Immature natural killer cell (primary cell): ENCODE measurements at regions not wholly inside any gene's neighbourhood (a gene's known extent, or its start where the extent isn't known, plus 50 kb on each side); places are given as distances from the start of the nearest gene placed in this dataset.
"Not testable (repeated sequence)": the region's sequence is repeated elsewhere in the genome, so short reads cannot be mapped to it uniquely, and the experiment has no call there.

ENCODE experiments used
- DNase-seq, 3 donors: peaks; one replicate each; pipeline ENCODE4 v3.0.0; 2022; ENCODE audit warnings: mixed read lengths in 1 of 3
- H3K27ac Mint-ChIP-seq, 6 donors: one replicate each; pipeline ENCODE4 v1.8.0; 2020; ENCODE audit warnings: mixed read lengths in 6 of 6, mild to moderate bottlenecking in 5 of 6, inconsistent platforms in 4 of 6, moderate library complexity in 3 of 6
- H3K27me3 Mint-ChIP-seq, 3 donors: one replicate each; pipeline ENCODE4 v1.8.0; 2020 to 2021; ENCODE audit warnings: low read depth in 3 of 3, mild to moderate bottlenecking in 3 of 3, mixed read lengths in 3 of 3, moderate library complexity in 3 of 3, inconsistent platforms in 1 of 3
- H3K36me3 Mint-ChIP-seq, 3 donors: one replicate each; pipeline ENCODE4 v1.8.0; 2020; ENCODE audit warnings: mixed read lengths in 3 of 3, inconsistent platforms in 2 of 3, mild to moderate bottlenecking in 2 of 3
- H3K4me1 Mint-ChIP-seq, 2 donors: one replicate each; pipeline ENCODE4 v1.8.0; 2020; ENCODE audit warnings: inconsistent platforms in 2 of 2, mild to moderate bottlenecking in 2 of 2, mixed read lengths in 2 of 2, moderate library complexity in 1 of 2
- H3K4me3 Mint-ChIP-seq, 5 donors: one replicate each; pipeline ENCODE4 v1.8.0; 2020; ENCODE audit warnings: mild to moderate bottlenecking in 5 of 5, mixed read lengths in 5 of 5, inconsistent platforms in 3 of 5, moderate library complexity in 3 of 5
- H3K9me3 Mint-ChIP-seq, 6 donors: one replicate each; pipeline ENCODE4 v1.8.0; 2020; ENCODE audit warnings: mild to moderate bottlenecking in 6 of 6, mixed read lengths in 6 of 6, inconsistent platforms in 4 of 6, moderate library complexity in 3 of 6

DNA sequence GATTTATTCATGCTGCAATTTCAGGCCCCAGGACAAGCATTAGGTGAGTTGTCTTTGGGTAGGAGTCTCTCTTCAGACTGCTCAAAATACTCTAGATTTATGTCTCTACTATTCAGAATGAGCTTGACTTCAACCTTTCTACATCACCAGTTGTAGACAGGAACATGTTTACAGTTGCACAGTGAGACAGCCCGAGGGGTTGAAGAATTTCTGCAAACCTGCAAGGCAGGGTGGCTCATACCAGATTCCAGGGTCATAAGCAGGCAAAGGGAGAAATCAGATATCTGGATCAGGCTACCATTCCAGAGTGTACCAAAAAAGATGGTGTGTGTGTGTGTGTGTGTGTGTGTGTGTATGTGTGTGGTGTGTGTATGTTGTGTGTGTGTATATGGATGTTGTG is 112.4 kb downstream of the SPP2 start:
- H3K9me3 Mint-ChIP-seq, result peaks cover 0 to 2% (median 0%) of the 10 kb centered on the region in 6 donors
- peak overlapping the region in 2 of 6 donors; percentile 2 to 20 for H3K27ac Mint-ChIP-seq
- peaks cover 2 to 7% (median 6%) of the 10 kb centered on the region in 3 donors for H3K27me3 Mint-ChIP-seq
- H3K4me3 Mint-ChIP-seq, result no peak overlapping the region
- peaks cover 0 to 11% (median 0%) of the 10 kb centered on the region in 3 donors for H3K36me3 Mint-ChIP-seq
- no peak for DNase-seq
- H3K4me1 Mint-ChIP-seq, result peaks cover 26 to 27% of the 10 kb centered on the region in 2 donors

DNA sequence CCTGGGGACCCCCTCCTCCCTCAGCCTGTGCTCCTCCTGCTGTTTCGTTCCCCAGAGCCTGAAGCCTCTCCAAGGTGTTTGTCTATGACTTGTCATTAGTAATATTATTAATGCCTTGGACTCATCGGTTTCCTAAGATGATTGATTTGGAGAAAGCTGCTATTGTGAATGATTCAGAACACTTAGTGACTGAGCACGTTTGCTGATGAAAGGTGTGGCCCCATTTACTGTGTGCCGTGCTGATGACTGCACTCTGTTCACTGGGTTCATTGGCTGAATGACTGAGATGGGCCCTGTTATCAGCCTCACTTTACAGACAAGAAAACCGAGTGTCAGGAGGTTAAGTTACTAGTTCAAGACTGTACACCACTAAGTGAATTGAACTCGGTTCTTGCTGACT is 111.4 kb downstream of the SPP2 start:
- Mint-ChIP-seq H3K9me3 (peaks cover 0 to 2% (median 0%) of the 10 kb centered on the region in 6 donors), H3K4me1 (peaks cover 26 to 27% of the 10 kb centered on the region in 2 donors), H3K36me3 (peaks cover 0 to 11% (median 0%) of the 10 kb centered on the region in 3 donors), H3K4me3 (no peak overlapping the region), H3K27me3 (peaks cover 3 to 7% (median 6%) of the 10 kb centered on the region in 3 donors), H3K27ac (no peak overlapping the region)
- no peak for DNase-seq

DNA sequence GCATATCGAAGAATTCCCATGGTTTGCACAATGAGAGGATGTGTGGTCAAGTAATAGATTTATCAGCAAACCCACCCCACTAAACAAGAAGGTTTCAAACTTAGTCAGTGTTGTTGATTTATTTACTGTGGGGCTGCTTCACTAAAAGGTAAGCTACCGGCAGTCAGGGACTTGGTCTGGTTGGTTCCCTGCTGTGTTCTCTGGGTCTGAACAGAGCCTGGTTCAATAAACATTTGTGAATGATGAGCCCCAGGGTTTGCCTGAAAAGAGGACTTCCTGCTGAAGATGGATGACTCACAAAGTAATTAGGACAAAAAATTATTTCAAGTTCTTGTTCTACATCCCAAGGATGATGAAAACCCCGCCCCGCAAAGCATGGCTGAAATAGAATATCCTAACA is 108.3 kb downstream of the SPP2 start:
- H3K4me3 Mint-ChIP-seq, result no peak overlapping the region
- H3K4me1 Mint-ChIP-seq, result peaks cover 4 to 6% of the 10 kb centered on the region in 2 donors
- H3K27me3 Mint-ChIP-seq, result peaks cover 4 to 8% (median 7%) of the 10 kb centered on the region in 3 donors
- peaks cover 0 to 14% (median 0%) of the 10 kb centered on the region in 3 donors for H3K36me3 Mint-ChIP-seq
- H3K9me3 Mint-ChIP-seq, result peaks cover 0 to 4% (median 0%) of the 10 kb centered on the region in 6 donors
- no peak overlapping the region for H3K27ac Mint-ChIP-seq
- DNase-seq, result no peak

DNA sequence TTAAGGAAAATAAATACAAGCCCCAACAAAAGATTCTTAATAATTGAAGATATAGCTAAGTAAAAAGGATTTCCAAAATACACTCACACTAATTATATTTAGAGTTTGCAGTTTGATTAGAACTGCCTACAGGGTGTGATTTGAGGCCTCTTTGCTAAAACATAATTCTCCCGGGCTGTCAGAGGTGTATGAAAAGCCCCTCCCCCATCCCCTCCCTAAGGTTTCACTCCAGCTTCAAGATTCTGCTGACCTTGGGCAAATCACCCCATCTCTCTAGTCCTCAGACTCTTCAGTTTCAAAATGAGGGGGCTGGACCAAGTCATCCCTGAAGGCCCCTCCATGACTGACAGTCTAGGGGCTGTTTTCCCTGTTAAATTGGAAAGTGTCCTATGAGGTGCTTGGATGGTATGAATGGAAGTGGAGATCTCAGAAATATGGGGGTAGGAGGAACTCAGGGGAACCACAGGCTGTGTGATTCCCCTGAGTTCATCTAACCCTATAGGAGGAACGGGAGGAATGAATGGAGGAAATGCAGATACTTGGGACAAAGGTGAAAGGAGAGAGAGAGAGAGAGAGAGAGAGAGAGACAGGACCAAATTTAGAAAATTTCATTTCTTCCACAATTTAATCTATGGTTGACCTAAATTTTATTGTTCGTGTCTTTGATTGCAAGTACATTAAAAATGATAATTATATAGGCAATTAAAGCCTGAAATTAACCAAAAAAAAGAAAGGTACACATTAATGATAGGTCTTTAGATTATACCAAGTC is 107.5 kb downstream of the SPP2 start:
- Mint-ChIP-seq H3K27me3 (peaks cover 4 to 11% (median 8%) of the 10 kb centered on the region in 3 donors), H3K9me3 (peaks cover 0 to 4% (median 0%) of the 10 kb centered on the region in 6 donors), H3K4me1 (peaks cover 0 to under 1% of the 10 kb centered on the region in 2 donors), H3K27ac (peak overlapping the region in 1 of 6 donors; percentile 10), H3K36me3 (peaks cover 5 to 15% (median 5%) of the 10 kb centered on the region in 3 donors), H3K4me3 (no peak overlapping the region)
- no peak for DNase-seq

DNA sequence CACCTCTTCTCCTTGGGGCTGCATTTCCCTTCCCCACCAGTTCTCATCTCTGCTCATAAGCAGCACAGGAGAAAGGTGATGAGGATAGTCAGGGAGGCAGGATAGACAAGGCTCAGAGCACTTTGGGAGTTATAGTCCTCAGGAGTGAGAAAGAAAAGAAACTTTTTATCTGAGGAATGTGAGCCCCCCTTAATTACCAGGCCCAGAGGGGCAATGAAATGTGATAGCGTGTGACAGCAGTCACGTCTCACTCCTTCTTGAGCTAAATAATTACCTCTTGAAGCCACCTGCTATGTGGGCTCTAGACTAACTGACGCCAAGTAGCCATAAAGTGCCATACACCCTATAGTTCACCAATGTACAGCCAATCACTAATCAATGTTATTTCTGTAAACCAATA is 105.8 kb downstream of the SPP2 start:
- Mint-ChIP-seq H3K36me3 (peaks cover 5 to 10% (median 8%) of the 10 kb centered on the region in 3 donors), H3K27me3 (peaks cover 3 to 6% (median 6%) of the 10 kb centered on the region in 3 donors), H3K27ac (no peak overlapping the region), H3K4me3 (no peak overlapping the region), H3K9me3 (peaks cover 0 to 5% (median 0%) of the 10 kb centered on the region in 6 donors), H3K4me1 (no peaks in the 10 kb centered on the region)
- no peak for DNase-seq

DNA sequence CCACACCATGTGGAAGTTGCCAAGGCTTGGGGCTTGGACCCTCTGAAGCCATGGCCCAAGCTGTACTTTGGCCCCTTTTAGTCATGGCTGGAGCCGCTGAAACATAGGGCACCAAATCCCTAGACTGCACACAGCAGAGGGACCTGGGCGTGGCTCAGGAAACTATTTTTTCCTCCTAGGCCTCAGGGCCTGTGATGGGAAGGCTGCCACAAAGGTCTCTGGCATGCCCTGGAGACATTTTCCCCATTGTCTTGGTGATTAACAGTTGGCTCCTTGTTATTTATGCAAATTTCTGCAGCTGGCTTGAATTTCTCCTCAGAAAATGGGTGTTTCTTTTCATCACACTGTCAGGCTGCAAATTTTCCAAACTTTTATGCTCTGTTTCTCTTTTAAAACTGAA is 102.3 kb downstream of the SPP2 start:
- not testable (repeated sequence) for H3K9me3 Mint-ChIP-seq, DNase-seq, H3K27me3 Mint-ChIP-seq, H3K4me3 Mint-ChIP-seq, H3K36me3 Mint-ChIP-seq
- peaks cover 6 to 10% of the 10 kb centered on the region in 2 donors for H3K4me1 Mint-ChIP-seq
- peak overlapping the region in 1 of 6 donors; percentile 67 for H3K27ac Mint-ChIP-seq

DNA sequence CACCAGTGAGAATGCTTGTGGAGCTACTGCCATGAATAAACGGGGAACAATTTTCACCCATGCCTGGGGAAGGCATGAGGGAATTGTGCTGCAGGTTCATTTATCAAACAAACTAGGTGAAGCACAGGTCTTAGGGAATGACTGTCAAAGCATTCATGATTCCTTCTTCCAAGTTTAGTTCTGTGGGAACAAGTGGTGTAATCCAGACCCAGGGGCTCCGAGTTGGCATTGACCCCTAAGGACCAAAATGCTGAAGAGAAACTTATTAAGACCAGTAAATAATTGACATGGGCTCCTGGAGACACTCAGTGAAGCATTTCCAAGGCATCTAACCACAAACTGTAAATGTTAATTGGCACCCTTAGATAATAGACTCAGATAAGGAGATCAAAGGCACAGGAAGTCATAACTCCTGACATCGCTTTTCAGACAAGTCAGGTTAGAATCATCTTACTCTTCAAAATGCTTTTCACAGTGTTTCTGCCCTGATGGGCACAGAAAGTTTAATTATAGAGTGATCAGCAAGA is 96.9 kb downstream of the SPP2 start:
- Mint-ChIP-seq H3K27ac (peak overlapping the region in 3 of 6 donors; percentile 29 to 75 (median 62)), H3K36me3 (peaks cover 0 to 3% (median 0%) of the 10 kb centered on the region in 3 donors), H3K27me3 (no peaks in the 10 kb centered on the region), H3K9me3 (no peaks in the 10 kb centered on the region), H3K4me1 (peaks cover 26 to 28% of the 10 kb centered on the region in 2 donors), H3K4me3 (peak overlapping the region in 1 of 5 donors; percentile 19)
- DNase-seq, result peak in 2 of 3 donors; percentile 9 to 13

DNA sequence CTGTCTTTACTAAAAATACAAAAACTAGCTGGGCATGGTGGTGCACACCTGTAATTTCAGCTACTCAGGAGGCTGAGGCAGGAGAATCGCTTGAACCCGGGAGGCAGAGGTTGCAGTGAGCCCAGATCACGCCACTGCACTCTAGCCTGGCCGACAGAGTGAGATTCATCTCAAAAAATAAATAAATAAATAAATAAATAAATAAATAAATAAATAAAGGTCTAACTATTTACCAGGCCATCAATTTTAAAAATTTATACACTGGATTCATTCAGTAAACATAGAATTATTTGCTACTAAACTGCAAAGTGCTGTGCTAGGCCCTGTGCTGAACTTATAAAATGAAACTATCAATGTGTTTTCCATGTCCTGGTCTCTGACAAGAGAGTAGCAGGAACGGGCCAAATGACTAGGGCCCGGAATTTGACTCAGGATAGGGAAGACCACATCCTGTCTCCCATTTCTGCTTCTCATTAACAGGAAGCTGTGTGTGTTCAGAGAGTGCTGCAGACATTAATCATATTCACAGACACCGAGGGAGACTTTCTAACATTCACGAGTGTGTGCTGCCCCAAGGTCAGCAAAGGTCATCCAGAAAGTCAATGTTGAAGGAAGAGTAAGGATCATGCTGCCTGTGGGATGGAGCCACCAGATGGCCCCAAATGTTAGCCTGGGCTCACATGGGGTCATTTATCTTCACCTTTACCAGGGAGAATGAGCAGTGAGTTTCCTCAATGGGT is 95.8 kb downstream of the SPP2 start:
- Mint-ChIP-seq H3K4me3 (no peak overlapping the region), H3K27me3 (no peaks in the 10 kb centered on the region), H3K27ac (peak overlapping the region in 4 of 6 donors; percentile 1 to 76 (median 20)), H3K4me1 (peaks cover 27 to 28% of the 10 kb centered on the region in 2 donors), H3K9me3 (no peaks in the 10 kb centered on the region), H3K36me3 (no peaks in the 10 kb centered on the region)
- no peak for DNase-seq

DNA sequence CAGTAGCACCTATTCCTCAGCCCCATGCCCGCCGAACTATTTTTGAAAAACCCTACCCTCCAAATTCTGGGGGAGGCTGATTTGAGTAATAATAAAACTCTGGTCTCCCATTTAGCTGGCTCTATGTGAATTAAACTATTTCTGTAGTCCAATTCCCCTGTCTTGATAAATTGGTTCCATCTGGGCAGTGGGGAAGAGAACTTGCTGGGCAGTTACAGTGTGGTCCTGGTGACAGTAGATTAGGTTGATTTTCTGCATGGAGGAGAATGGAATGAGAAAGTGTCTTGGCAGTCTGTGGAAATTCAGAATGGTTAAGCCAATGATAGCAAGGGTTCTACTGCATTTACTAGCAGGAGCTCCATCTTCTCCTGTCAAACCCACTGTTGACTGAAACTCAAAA is 95.0 kb downstream of the SPP2 start:
- peaks cover 27 to 28% of the 10 kb centered on the region in 2 donors for H3K4me1 Mint-ChIP-seq
- H3K36me3 Mint-ChIP-seq, result no peaks in the 10 kb centered on the region
- DNase-seq, result no peak
- H3K4me3 Mint-ChIP-seq, result no peak overlapping the region
- H3K27me3 Mint-ChIP-seq, result no peaks in the 10 kb centered on the region
- H3K9me3 Mint-ChIP-seq, result no peaks in the 10 kb centered on the region
- H3K27ac Mint-ChIP-seq, result peak overlapping the region in 1 of 6 donors; percentile 17

DNA sequence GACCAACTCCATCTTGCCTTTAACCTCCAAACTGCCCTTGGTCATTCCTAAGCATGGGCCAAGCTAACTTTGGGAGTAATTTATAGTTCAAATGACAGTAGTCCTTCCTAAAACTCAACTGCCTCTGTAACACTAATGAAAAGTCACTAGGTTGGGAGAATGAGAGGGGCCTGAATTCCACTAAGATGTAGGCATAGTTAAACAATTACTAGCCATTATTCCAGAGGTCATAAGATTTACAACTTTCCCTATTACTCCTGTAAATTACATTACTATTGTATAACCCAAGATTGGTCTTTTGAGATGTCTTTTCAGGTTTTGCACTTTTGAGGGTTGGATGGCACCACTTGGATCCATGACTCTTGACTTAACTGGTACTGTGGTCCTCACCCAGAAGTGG is 94.6 kb downstream of the SPP2 start:
- no peaks in the 10 kb centered on the region for H3K9me3 Mint-ChIP-seq
- H3K27me3 Mint-ChIP-seq, result no peaks in the 10 kb centered on the region
- H3K36me3 Mint-ChIP-seq, result no peaks in the 10 kb centered on the region
- peak overlapping the region in 1 of 6 donors; percentile 17 for H3K27ac Mint-ChIP-seq
- no peak for DNase-seq
- H3K4me1 Mint-ChIP-seq, result peaks cover 27 to 28% of the 10 kb centered on the region in 2 donors
- no peak overlapping the region for H3K4me3 Mint-ChIP-seq

DNA sequence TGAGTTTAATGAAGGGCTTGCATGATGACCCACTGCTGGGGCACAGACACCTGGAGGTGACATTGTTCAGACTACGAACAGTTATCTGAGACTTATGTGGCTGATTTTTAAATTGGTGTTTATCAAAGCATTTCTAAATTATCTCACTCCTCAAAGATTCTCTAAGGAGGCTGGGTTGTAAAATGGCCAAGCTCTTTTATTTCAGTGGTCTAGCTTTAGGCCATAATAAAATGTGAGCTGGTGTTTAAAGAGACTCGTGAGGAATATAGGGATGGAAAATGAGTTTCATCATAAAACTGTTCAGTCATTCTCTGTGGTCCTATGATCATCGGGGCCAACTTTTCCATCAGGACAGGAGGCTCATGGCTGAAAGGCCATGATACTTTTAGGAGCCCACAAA is 93.4 kb downstream of the SPP2 start:
- Mint-ChIP-seq H3K27me3 (no peaks in the 10 kb centered on the region), H3K27ac (no peak overlapping the region)

DNA sequence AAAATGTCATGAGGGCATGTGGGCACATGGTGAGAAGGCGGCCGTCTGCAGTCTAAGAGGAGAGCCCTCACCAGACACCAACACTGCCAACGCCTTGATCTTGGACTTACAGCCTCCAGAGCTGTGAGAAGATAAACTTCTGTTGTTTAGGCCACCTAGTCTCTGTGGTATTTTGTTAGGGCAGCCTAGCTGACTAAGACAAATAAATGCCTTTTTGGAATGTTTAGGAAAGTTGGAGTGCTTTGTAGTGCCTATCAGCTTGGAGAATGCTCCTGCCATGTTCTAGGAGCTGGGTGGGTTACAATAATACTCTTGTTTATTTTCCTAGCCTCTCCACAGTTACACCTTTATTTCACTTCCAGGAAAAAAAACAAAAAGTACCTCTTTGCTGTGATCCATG is 92.0 kb downstream of the SPP2 start:
- Mint-ChIP-seq H3K9me3 (no peaks in the 10 kb centered on the region), H3K36me3 (no peaks in the 10 kb centered on the region), H3K27me3 (no peaks in the 10 kb centered on the region)

More for the DNA sequence above, 93.4 kb downstream of the SPP2 start:
- H3K36me3 Mint-ChIP-seq, result no peaks in the 10 kb centered on the region
- no peak for DNase-seq
- no peaks in the 10 kb centered on the region for H3K9me3 Mint-ChIP-seq
- peaks cover 23 to 32% of the 10 kb centered on the region in 2 donors for H3K4me1 Mint-ChIP-seq
- no peak overlapping the region for H3K4me3 Mint-ChIP-seq

DNA sequence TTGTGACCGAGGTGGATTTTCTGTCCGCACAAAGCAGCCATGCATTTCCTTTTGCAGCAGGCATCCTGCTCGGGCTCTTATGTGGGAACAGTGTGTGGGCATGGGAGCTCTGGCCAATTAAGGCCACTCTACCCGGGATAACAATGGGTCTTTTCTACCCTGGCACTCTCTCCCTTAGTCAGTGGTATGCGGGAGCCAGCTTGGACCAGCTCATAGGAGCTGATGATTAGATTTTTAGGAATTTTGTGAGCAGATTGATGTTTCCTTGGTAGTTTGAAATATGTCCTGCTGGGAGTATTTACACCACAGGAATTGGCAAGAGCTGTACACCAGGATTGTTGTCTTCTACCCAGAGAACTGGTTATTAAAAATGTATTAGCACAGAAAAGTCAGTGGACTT is 89.3 kb downstream of the SPP2 start:
- H3K4me3 Mint-ChIP-seq, result no peak overlapping the region
- no peaks in the 10 kb centered on the region for H3K36me3 Mint-ChIP-seq
- no peak for DNase-seq
- peaks cover 0 to 3% (median 0%) of the 10 kb centered on the region in 3 donors for H3K27me3 Mint-ChIP-seq
- peaks cover 35 to 48% of the 10 kb centered on the region in 2 donors for H3K4me1 Mint-ChIP-seq
- H3K27ac Mint-ChIP-seq, result peak overlapping the region in 1 of 6 donors; percentile 7
- H3K9me3 Mint-ChIP-seq, result no peaks in the 10 kb centered on the region

More for the DNA sequence above, 92.0 kb downstream of the SPP2 start:
- H3K4me3 Mint-ChIP-seq, result no peak overlapping the region
- peaks cover 19 to 33% of the 10 kb centered on the region in 2 donors for H3K4me1 Mint-ChIP-seq
- H3K27ac Mint-ChIP-seq, result no peak overlapping the region
- no peak for DNase-seq

DNA sequence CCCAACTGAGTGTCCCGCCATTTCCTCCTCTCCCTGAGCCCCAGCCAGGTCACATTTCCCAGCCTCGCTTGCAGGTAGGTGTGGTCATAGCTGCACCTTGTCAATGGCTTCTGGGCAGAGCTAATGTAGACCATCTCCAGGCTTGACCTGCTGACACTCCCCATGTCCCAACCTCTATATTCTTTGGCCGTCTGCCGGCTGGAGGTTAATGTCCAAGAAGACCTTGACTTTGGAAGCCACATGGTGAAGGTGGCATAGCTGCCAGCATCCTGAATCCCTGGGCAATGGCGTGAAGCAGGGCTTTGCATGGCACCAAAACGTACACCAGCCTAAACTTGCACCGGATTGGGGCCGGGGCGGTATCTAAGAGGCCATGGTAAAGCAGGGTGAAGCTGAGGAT is 88.3 kb downstream of the SPP2 start:
- H3K27ac Mint-ChIP-seq, result peak overlapping the region in 1 of 6 donors; percentile 40
- H3K36me3 Mint-ChIP-seq, result no peaks in the 10 kb centered on the region
- H3K9me3 Mint-ChIP-seq, result no peaks in the 10 kb centered on the region
- H3K27me3 Mint-ChIP-seq, result peaks cover 0 to 3% (median 0%) of the 10 kb centered on the region in 3 donors
- no peak for DNase-seq
- peaks cover 44 to 57% of the 10 kb centered on the region in 2 donors for H3K4me1 Mint-ChIP-seq
- H3K4me3 Mint-ChIP-seq, result no peak overlapping the region
